CD4-positive, alpha-beta memory T cell (primary cell): ENCODE measurements at regions not wholly inside any gene's neighbourhood (a gene's known extent, or its start where the extent isn't known, plus 50 kb on each side); places are given as distances from the start of the nearest gene placed in this dataset.

Experiments used
- CTCF ChIA-PET: fragments of 350-600 bp; sonication (Branson Sonifier 250); formaldehyde crosslinking; loops from one replicate; lab custom pipeline; 2021; ENCODE audit warnings: inconsistent platforms; ENCODE audit not compliant: partially characterized antibody; lab: Charles Lee
- POLR2A ChIA-PET: fragments of 350-600 bp; sonication (Branson Sonifier 250); formaldehyde crosslinking; loops from one replicate; lab custom pipeline; 2021; ENCODE audit not compliant: partially characterized antibody; lab: Charles Lee
- DNase-seq, 5 donors: peaks; one replicate each; pipeline versions ENCODE4 v3.0.0 to v3.0.0-alpha.2; 2020 to 2022; ENCODE audit warnings: mixed read lengths in 1 of 5
- H3K27ac ChIP-seq: one replicate; pipeline ENCODE4 v1.7.0; 2013; ENCODE audit warnings: low read depth, low read length
- H3K27me3 ChIP-seq: 2 replicates; pipeline ENCODE4 v1.7.0; 2013; ENCODE audit warnings: mild to moderate bottlenecking, low read length, moderate library complexity; ENCODE audit not compliant: insufficient read depth
- H3K36me3 ChIP-seq: 2 replicates; pipeline ENCODE4 v1.7.0; 2013; ENCODE audit warnings: mild to moderate bottlenecking, low read length, moderate library complexity; ENCODE audit not compliant: insufficient read depth
- H3K4me1 ChIP-seq: 2 replicates; pipeline ENCODE4 v1.7.0; 2013; ENCODE audit warnings: mild to moderate bottlenecking, low read length, moderate library complexity; ENCODE audit not compliant: insufficient read depth
- H3K4me3 ChIP-seq, 2 donors: one replicate each; pipeline ENCODE4 v1.7.0; 2013; ENCODE audit warnings: low read length in 2 of 2, mild to moderate bottlenecking in 1 of 2
- H3K9me3 ChIP-seq, 2 donors: one replicate each; pipeline ENCODE4 v1.7.0; 2013; ENCODE audit warnings: low read length in 2 of 2, control low read depth in 1 of 2; ENCODE audit not compliant: control insufficient read depth in 1 of 2
- H3K27ac Mint-ChIP-seq, 7 donors: one replicate each; pipeline ENCODE4 v1.8.0; 2020 to 2021; ENCODE audit warnings: mixed read lengths in 7 of 7, mild to moderate bottlenecking in 6 of 7, inconsistent platforms in 3 of 7, moderate library complexity in 3 of 7
- H3K27me3 Mint-ChIP-seq, 2 donors: one replicate each; pipeline ENCODE4 v1.8.0; 2020 to 2021; ENCODE audit warnings: mixed read lengths in 2 of 2
- H3K36me3 Mint-ChIP-seq, 2 donors: one replicate each; pipeline ENCODE4 v1.8.0; 2020 to 2021; ENCODE audit warnings: mixed read lengths in 2 of 2, inconsistent platforms in 1 of 2, mild to moderate bottlenecking in 1 of 2
- H3K4me1 Mint-ChIP-seq, 4 donors: one replicate each; pipeline ENCODE4 v1.8.0; 2020 to 2021; ENCODE audit warnings: mixed read lengths in 4 of 4, mild to moderate bottlenecking in 1 of 4
- H3K4me3 Mint-ChIP-seq, 8 donors: one replicate each; pipeline ENCODE4 v1.8.0; 2020 to 2021; ENCODE audit warnings: mixed read lengths in 8 of 8, mild to moderate bottlenecking in 7 of 8, moderate library complexity in 6 of 8, inconsistent platforms in 3 of 8
- H3K9me3 Mint-ChIP-seq, 8 donors: one replicate each; pipeline ENCODE4 v1.8.0; 2020 to 2021; ENCODE audit warnings: mixed read lengths in 8 of 8, mild to moderate bottlenecking in 5 of 8, inconsistent platforms in 3 of 8, moderate library complexity in 1 of 8
- intact Hi-C: fragments of 100-400 bp; cut with micrococcal nuclease; formaldehyde crosslinking; loops from one replicate; pipeline ENCODE4 v1.15.1; 2023

GRCh38 chr4:14008494-14008893, 381.0 kb upstream of the BOD1L1 start:
- H3K27ac ChIP-seq = no peak overlapping the region
- ChIA-PET CTCF (no interaction called here), POLR2A (no interaction called here)
- Mint-ChIP-seq H3K27ac (no peak overlapping the region), H3K9me3 (peaks cover 0 to 4% (median 4%) of the 10 kb centered on the region in 8 donors), H3K27me3 (no peaks in the 10 kb centered on the region), H3K4me3 (no peak overlapping the region), H3K36me3 (no peaks in the 10 kb centered on the region), H3K4me1 (no peaks in the 10 kb centered on the region)
- H3K9me3 ChIP-seq = no peaks in the 10 kb centered on the region
- H3K4me1 ChIP-seq = no peaks in the 10 kb centered on the region
- H3K36me3 ChIP-seq = no peaks in the 10 kb centered on the region
- DNase-seq = no peak
- intact Hi-C loops = no loop called here
- H3K4me3 ChIP-seq = no peak overlapping the region
- H3K27me3 ChIP-seq = no peaks in the 10 kb centered on the region

- ChIA-PET POLR2A (no interaction called here), CTCF (no interaction called here)
- Mint-ChIP-seq H3K27me3 (no peaks in the 10 kb centered on the region), H3K4me1 (no peaks in the 10 kb centered on the region), H3K9me3 (peaks cover 0 to 17% (median 5%) of the 10 kb centered on the region in 8 donors), H3K4me3 (no peak overlapping the region), H3K27ac (no peak overlapping the region), H3K36me3 (no peaks in the 10 kb centered on the region)
- no peak overlapping the region for H3K4me3 ChIP-seq
- H3K27ac ChIP-seq = no peak overlapping the region
- H3K4me1 ChIP-seq = no peaks in the 10 kb centered on the region
- no peak for DNase-seq
- no peaks in the 10 kb centered on the region for H3K36me3 ChIP-seq
- no peaks in the 10 kb centered on the region for H3K9me3 ChIP-seq
- intact Hi-C loops = no loop called here
- no peaks in the 10 kb centered on the region for H3K27me3 ChIP-seq
These were observed 390.8 kb upstream of the BOD1L1 start for GRCh38 chr4:14018191-14018853.

- Mint-ChIP-seq H3K9me3 (peaks cover 0 to 4% (median 0%) of the 10 kb centered on the region in 8 donors), H3K27ac (no peak overlapping the region), H3K36me3 (no peaks in the 10 kb centered on the region), H3K27me3 (no peaks in the 10 kb centered on the region), H3K4me1 (no peaks in the 10 kb centered on the region), H3K4me3 (no peak overlapping the region)
- Histone ChIP-seq H3K4me1 (no peaks in the 10 kb centered on the region), H3K27me3 (no peaks in the 10 kb centered on the region), H3K4me3 (no peak overlapping the region), H3K27ac (no peak overlapping the region), H3K36me3 (no peaks in the 10 kb centered on the region), H3K9me3 (no peaks in the 10 kb centered on the region)
- no peak for DNase-seq
- intact Hi-C loops = no loop called here
- POLR2A ChIA-PET = no interaction called here
- CTCF ChIA-PET = no interaction called here
These were observed 394.9 kb upstream of the BOD1L1 start for GRCh38 chr4:14022456-14022855.

- no peaks in the 10 kb centered on the region for H3K36me3 Mint-ChIP-seq
- no peaks in the 10 kb centered on the region for H3K4me1 ChIP-seq
- intact Hi-C loops = no loop called here
- no peak for DNase-seq
- no peaks in the 10 kb centered on the region for H3K9me3 ChIP-seq
- POLR2A ChIA-PET = no interaction called here
- CTCF ChIA-PET = no interaction called here
- H3K9me3 Mint-ChIP-seq = peaks cover 0 to 5% (median 0%) of the 10 kb centered on the region in 8 donors
- H3K4me3 ChIP-seq = no peak overlapping the region
- H3K4me1 Mint-ChIP-seq = no peaks in the 10 kb centered on the region
- H3K27ac ChIP-seq = no peak overlapping the region
- no peak overlapping the region for H3K4me3 Mint-ChIP-seq
- no peaks in the 10 kb centered on the region for H3K27me3 ChIP-seq
- H3K27ac Mint-ChIP-seq = no peak overlapping the region
- no peaks in the 10 kb centered on the region for H3K27me3 Mint-ChIP-seq
- H3K36me3 ChIP-seq = no peaks in the 10 kb centered on the region
These were observed 395.5 kb upstream of the BOD1L1 start for GRCh38 chr4:14023036-14023435.

GRCh38 chr4:14023896-14024295, 396.4 kb upstream of the BOD1L1 start:
- Mint-ChIP-seq H3K9me3 (peaks cover 0 to 7% (median 0%) of the 10 kb centered on the region in 8 donors), H3K4me1 (no peaks in the 10 kb centered on the region), H3K27me3 (no peaks in the 10 kb centered on the region), H3K27ac (no peak overlapping the region), H3K36me3 (no peaks in the 10 kb centered on the region), H3K4me3 (no peak overlapping the region)
- Histone ChIP-seq H3K4me3 (no peak overlapping the region), H3K27ac (no peak overlapping the region), H3K27me3 (no peaks in the 10 kb centered on the region), H3K36me3 (no peaks in the 10 kb centered on the region), H3K9me3 (no peaks in the 10 kb centered on the region), H3K4me1 (no peaks in the 10 kb centered on the region)
- CTCF ChIA-PET = no interaction called here
- POLR2A ChIA-PET = no interaction called here
- no peak for DNase-seq
- intact Hi-C loops = no loop called here

GRCh38 chr4:14025111-14025510, 397.6 kb upstream of the BOD1L1 start:
- no peaks in the 10 kb centered on the region for H3K9me3 ChIP-seq
- no peak overlapping the region for H3K4me3 ChIP-seq
- no peaks in the 10 kb centered on the region for H3K4me1 ChIP-seq
- no peaks in the 10 kb centered on the region for H3K27me3 Mint-ChIP-seq
- H3K36me3 Mint-ChIP-seq = no peaks in the 10 kb centered on the region
- H3K27ac ChIP-seq = no peak overlapping the region
- H3K4me3 Mint-ChIP-seq = no peak overlapping the region
- H3K27me3 ChIP-seq = no peaks in the 10 kb centered on the region
- no peak for DNase-seq
- H3K27ac Mint-ChIP-seq = no peak overlapping the region
- ChIA-PET CTCF (no interaction called here), POLR2A (no interaction called here)
- intact Hi-C loops = no loop called here
- peaks cover 0 to 7% (median 0%) of the 10 kb centered on the region in 8 donors for H3K9me3 Mint-ChIP-seq
- H3K4me1 Mint-ChIP-seq = no peaks in the 10 kb centered on the region
- no peaks in the 10 kb centered on the region for H3K36me3 ChIP-seq

GRCh38 chr4:14025891-14026290, 398.4 kb upstream of the BOD1L1 start:
- H3K27ac Mint-ChIP-seq = no peak overlapping the region
- intact Hi-C loops = no loop called here
- Histone ChIP-seq H3K4me3 (no peak overlapping the region), H3K27me3 (no peaks in the 10 kb centered on the region), H3K27ac (no peak overlapping the region), H3K9me3 (no peaks in the 10 kb centered on the region), H3K36me3 (no peaks in the 10 kb centered on the region), H3K4me1 (no peaks in the 10 kb centered on the region)
- H3K4me3 Mint-ChIP-seq = no peak overlapping the region
- H3K4me1 Mint-ChIP-seq = no peaks in the 10 kb centered on the region
- POLR2A ChIA-PET = no interaction called here
- H3K36me3 Mint-ChIP-seq = no peaks in the 10 kb centered on the region
- peaks cover 0 to 5% (median 0%) of the 10 kb centered on the region in 8 donors for H3K9me3 Mint-ChIP-seq
- no peaks in the 10 kb centered on the region for H3K27me3 Mint-ChIP-seq
- CTCF ChIA-PET = no interaction called here
- DNase-seq = no peak

- Mint-ChIP-seq H3K27me3 (no peaks in the 10 kb centered on the region), H3K27ac (no peak overlapping the region), H3K4me3 (no peak overlapping the region), H3K36me3 (no peaks in the 10 kb centered on the region), H3K9me3 (peaks cover 0 to 5% (median 0%) of the 10 kb centered on the region in 8 donors), H3K4me1 (no peaks in the 10 kb centered on the region)
- intact Hi-C loops = no loop called here
- Histone ChIP-seq H3K9me3 (no peaks in the 10 kb centered on the region), H3K4me1 (no peaks in the 10 kb centered on the region), H3K4me3 (no peak overlapping the region), H3K27ac (no peak overlapping the region), H3K27me3 (no peaks in the 10 kb centered on the region), H3K36me3 (no peaks in the 10 kb centered on the region)
- POLR2A ChIA-PET = no interaction called here
- no peak for DNase-seq
- CTCF ChIA-PET = no interaction called here
These were observed 401.3 kb upstream of the BOD1L1 start for GRCh38 chr4:14028862-14029261.
